NOMO-1 treated with dmso at 0.1 percent for 144 hours (cell line): ENCODE measurements at regions not wholly inside any gene's neighbourhood (a gene's known extent, or its start where the extent isn't known, plus 50 kb on each side); places are given as distances from the start of the nearest gene placed in this dataset.
"Not testable (repeated sequence)": the region's sequence is repeated elsewhere in the genome, so short reads cannot be mapped to it uniquely, and the experiment has no call there.

Experiments used
- DNase-seq: peaks from one replicate; lab custom pipeline; 2025; ENCODE audit not compliant: unreplicated experiment; lab: John Stamatoyannopoulos, UW

DNA sequence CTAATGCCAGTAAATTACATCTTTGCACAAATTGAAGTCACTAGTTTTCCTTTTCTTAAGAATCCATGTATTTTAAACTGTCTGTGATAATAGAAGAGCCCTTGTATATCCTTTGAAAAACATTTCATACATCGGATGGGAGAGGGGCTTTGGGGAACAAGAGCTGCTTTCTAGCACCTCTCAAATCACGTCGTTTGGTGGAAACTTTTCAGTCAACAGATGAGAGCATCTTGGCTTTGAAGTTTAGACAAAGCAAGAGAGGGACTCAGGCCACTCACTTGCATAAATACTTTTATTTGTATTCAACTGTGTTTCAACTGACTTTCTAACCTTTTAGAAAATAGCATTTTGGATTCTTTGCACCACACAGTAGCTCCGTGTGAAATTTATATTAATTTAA is 502.3 kb upstream of the IMPG1 start:
- no peak for DNase-seq

DNA sequence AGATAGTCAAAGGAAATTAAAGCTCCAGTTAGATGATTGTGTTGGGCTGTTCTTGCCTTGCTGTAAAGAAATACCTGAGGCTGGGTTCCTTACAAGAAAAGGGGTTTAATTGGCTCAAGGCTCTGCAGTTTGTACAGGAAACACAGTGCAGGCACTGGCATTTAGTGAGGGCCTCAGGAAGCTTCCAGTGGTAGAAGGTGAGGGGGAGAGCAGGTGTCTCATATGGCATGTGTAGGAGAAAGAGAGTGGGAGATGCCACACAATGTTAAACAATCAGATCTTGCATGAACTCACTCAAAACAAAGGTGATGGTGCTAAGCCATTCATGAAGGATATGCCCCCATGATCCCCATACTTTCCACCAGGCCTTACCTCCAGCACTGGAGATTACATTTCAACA is 493.5 kb upstream of the IMPG1 start:
- no peak for DNase-seq

DNA sequence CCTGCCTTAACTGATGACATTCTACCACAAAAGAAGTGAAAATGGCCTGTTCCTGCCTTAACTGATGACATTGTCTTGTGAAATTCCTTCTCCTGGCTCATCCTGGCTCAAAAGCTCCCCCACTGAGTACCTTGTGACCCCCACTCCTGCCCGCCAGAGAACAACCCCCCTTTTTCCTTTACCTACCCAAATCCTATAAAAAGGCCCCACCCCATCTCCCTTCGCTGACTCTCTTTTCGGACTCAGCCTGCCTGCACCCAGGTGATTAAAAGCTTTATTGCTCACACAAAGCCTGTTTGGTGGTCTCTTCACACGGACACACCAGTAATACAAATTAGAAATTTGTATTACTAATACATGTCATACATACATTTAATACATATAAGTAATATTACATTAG is 489.9 kb upstream of the IMPG1 start:
- DNase-seq: not testable (repeated sequence)

DNA sequence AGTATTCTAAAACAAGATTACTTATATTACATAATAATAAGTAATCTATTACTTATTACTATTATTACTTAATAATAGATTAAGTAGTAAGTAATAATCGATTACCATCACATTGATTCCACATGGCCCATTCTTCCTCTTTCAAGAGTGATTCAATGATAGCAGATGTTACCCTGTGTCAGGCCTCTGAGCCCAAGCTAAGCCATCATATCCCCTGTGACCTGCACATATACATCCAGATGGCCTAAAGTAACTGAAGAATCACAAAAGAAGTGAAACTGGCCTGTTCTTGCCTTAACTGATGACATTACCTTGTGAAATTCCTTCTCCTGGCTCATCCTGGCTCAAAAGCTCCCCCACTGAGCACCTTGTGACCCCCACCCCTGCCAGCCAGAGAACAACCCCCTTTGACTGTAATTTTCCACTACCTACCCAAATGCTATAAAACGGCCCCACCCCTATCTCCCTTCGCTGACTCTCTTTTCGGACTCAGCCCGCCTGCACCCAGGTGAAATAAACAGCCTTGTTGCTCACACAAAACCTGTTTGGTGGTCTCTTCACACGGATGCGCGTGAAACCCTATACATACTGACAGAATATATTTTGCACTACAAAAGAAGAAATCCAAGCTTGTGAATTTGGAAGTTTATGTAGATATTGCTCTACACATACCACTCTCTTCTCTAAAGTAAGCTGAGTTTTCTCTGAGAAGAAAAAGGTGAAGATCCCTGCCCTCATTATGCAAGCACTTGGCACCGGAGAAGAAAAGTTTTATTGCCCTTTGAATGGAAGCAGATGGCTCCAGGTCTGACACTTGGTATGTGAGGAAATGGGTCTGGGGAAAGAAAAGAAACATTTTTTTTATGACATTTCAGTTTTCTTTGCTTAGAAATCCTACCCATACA is 488.6 kb upstream of the IMPG1 start:
- not testable (repeated sequence) for DNase-seq

DNA sequence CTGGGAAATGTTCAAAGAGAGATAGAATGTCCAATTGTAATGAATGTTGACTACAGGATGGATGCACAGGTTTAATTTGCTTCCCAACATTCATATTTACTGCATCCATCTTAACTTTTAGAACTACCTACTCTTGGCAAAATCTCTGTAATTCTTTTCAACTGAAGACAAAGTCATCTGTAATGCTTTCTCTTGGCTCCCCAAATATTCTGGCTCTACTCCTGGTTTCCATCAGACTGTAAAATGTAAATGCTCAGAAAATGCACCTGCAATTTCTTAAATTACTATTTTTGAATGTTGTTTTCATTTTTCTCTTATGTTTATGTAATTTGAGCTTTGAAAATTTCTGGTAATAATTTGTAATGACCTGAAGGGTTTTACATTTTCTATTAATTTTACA is 480.8 kb upstream of the IMPG1 start:
- no peak for DNase-seq

DNA sequence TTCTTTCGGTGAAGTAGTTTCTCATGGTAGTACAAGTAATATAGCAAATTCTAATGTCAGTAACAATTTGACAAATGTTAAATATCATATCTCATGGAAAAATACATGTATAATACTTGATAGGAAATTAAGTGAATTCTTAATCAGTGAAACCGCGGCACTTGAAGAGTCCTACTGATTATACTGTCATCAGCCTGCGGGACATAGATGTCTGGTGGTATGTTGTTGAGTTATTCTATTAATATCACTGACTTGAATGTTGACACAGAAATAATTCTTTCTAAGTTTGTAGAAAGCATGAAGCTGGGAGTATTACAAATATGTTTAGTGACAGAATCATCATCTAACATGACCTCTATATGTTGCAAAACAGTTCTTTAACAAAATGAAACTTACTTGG is 479.8 kb upstream of the IMPG1 start:
- no peak for DNase-seq

DNA sequence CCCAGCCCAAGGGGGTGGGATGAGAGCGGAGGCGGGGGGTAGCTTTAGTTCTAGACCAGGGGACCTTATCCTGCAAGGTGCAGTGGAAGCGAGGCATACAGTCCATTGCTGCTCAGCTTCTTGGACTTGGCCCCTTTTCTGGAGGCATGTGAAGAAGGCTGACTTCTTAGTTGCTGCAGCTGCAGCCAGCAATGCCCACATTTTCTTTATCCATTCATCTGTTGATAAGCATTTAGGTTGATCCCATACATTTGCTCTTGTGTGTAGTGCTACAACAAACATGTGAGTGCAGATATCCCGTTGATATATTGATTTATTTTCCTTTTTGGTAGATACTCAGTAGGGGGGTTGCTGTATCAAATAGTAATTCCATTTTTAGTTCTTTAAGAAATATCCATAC is 461.2 kb upstream of the IMPG1 start:
- DNase-seq: no peak

DNA sequence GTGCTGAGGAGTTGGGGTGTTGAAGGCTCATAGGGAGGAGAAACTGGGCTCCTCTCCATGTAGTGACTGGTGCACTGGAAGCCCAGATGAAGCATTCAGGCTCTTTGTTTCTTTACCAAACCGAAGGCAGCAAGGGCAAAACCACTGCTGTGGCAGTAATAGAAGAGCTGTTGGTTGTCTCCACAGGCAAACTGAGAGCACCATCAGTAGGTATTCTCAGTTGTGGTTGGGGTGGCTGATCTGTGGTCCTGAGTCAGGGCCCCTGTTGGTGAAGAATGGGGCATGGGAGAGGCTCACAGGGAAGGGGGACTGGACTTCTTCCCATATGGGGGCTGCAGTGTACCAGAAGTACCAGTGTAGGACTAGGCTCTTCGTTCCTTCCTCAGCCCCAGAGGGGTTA is 460.2 kb upstream of the IMPG1 start:
- DNase-seq: no peak

DNA sequence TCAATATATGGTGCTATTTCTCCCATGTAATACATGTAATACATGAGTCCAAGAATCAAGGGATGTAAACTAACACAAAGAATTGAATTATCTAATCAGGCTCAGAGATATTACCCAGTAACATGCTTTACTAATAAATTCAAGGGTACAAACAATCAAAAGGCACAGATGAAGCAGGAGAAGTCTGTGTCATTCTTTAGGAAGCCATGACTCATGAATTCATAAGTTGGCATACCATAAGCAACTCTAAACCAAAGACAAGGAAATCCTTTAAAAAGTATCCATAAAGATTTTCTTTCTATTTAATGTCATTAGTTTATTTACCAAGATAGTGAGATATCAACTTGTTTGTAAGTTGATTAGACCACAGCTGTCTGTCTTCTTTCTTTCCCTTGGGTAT is 446.0 kb upstream of the IMPG1 start:
- DNase-seq: no peak

DNA sequence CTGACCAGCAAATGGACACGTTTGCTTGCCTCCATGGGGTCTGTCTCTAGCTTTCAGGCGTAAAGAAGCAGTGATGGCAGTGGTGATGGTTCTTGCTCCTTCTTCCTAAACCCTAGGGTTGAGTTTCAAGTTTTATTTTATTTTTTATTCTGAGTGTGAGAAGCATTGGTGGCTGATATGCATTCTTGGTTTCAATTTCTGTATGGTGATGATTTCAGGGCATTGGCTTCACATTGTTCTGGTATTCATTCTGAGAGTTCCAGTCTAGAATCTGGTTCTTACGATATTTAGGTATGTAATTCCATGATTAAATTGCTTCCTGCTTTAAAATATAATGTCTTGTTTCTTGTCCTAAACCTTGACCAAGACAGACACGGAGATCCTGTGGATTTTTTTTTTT is 444.5 kb upstream of the IMPG1 start:
- DNase-seq: no peak

DNA sequence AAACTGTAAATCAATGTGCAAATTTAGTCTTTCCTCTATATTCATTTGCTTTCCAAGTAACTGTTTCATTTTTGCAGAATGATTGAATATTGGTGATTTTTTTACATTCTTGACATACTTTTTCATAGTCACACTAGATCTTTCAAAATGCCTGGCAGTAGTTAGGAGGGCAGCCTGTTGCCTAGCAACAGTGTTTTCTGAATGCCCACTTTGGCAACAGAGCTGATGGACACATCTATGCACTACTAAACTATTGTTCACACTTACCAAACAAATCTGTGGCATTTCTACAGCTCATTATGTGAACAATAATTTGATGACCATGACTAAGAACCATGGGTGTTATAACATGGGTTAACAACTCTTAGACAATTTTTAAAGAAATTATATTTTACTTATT is 438.0 kb upstream of the IMPG1 start:
- DNase-seq: no peak

DNA sequence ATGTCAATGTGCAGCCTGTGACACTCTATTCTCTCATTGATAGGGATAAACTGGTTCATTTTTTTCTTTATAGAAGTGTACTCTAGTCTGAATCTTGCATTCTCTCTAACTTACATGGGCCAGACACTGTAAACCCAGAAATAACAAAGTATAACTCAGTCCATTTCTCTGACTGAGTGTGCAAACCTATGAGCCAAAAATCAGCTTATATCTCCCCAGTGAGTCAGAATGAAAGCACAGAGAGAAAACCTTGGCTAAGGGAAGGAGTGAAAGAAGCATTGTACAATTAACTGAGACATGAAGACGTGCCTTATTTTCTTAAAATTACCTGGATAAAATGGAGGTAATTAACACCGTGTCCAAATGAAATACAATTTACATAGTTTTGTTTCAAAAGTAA is 436.9 kb upstream of the IMPG1 start:
- no peak for DNase-seq

DNA sequence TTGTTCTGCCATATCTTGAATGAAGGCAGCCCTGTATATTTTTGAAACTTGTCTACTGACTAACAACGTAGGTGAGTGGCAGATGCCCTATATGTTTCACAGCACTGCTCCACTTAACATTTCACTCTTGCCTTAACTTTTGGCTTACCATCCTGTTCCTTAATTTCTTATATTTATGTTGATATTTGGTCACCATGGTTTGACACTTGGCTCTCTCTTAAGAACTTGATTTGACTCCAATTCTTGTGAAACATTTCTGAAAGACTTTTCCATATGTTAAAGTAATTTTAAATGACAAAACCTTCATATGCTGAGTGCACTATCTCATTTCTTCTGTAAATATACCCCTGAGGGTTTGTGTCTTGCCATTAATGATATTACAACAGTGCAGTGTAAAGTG is 434.3 kb upstream of the IMPG1 start:
- DNase-seq: no peak

DNA sequence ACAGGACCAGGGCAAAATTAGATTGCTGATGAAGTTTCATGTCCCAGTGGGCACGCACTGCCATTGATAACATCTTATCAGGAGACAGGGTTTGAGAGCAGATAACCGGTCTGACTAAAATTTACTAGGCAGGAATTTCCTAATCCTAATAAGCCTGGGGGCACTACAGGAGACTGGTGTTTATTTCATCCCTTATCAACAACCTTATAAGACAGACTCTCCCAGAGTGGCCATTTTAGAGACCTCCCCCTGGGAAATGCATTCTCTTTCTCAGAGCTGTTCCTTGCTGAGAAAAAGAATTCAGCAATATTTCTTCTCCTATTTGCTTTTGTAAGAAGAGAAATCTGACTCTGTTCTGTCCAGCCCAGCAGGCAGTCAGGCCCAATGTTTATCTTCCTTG is 423.4 kb upstream of the IMPG1 start:
- no peak for DNase-seq

DNA sequence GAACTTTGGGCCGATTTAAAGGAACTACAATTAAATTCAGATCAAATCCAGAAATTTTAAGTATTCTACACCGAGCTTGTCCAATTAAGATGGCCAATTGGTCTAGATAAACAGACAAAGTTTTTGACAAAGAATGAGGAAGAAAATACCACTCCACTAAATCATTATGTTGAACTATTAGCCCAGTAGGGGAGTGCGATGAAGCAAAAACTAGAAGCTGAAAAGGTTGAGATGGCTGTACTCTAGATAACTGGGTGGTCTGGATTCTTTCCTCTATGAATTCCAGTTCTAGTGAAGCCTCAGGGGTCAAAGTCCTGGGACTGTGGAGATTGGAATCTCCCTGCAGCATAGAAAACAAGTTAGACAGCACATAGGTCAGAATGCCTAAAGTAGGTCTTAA is 418.9 kb upstream of the IMPG1 start:
- not testable (repeated sequence) for DNase-seq

DNA sequence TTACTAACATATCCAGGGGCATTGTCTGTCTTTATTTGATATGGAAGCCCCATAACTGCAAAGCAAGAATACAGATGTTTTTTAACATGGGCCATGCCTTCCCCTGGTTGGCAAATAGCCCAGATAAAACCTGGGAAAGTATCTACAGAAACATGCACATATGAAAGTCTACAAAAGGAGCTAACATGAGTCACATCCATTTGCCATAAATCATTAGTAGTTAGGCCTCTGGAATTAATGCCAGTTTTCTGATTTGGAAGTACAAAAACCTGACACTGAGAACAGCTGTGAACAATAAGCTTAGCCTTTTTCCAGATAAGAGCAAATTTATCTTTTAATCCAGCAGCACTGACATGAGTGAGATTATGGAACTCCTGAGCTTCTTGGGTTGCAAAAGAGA is 418.0 kb upstream of the IMPG1 start:
- no peak for DNase-seq

DNA sequence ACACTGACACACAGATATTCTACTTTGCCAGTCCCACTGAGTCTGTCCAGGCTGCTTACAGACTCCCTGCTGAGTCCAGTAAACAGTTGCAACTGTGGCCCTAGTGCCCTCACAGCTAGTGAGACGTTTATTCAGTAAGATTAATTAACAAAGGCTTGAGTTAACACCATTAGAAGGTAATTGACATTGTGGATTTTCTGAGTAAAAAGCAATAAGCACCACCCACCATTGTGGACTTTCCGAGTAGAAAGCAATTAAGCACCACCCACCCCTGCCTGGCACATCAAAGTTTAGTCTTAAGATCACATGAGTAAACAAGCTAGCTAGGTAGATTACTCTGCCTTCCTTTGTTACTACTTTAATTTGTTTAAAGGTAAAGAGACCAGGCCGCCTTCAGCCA is 408.6 kb upstream of the IMPG1 start:
- no peak for DNase-seq

DNA sequence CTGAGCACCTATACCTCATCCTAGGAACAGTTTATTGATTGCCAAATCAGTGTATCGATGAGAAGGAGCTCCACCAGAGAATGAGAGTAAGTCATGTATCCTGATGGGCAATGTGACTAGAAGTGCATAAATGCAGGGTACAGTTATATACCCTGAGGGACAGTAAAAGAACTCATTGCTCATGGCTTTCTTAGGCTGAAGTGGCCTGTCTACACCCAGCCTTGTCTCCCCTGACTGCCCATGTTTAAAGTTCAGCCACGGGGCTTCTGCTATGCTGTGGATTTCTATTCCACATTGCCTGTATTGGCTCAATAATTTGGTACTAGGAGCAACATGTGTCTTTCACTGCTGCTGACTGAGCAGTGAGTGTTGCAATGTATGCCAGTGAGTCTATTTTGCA is 400.4 kb upstream of the IMPG1 start:
- DNase-seq: no peak

DNA sequence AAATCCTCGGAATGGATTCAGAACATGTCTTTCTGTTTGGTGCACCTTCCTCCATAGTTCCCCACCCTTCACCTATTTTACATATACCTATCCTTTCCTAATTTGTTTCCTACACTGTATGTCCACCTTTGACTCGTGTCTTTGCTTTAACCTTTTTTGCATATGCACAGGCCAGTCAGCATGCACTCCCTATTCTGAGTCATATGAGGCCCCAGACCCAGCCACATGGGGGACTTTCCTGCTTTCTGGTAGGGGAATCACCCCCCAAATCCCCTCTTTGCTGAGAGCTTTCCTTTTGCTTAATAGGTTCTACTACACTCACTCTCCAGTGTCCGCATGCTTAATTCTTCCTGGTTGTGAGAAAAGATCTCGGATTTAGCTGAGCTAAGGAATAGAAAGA is 393.8 kb upstream of the IMPG1 start:
- no peak for DNase-seq

DNA sequence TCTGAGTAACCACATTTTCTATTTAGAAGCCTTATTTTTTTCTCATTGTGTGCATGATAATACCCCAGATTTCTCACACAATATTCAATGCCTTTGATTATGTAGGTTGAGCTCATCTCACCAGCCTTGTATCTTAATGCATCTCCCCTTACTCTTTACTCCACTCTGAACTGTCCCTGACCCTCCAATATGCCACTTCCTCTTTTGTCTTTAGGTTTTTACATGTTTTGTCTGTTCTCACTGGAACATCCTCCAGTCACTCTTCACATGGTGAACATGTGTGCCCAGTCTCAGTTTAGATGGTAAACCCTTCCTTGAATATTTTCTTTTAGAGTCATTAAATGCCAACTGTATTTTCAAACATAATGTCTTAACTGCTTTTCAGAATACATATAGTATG is 392.9 kb upstream of the IMPG1 start:
- no peak for DNase-seq

DNA sequence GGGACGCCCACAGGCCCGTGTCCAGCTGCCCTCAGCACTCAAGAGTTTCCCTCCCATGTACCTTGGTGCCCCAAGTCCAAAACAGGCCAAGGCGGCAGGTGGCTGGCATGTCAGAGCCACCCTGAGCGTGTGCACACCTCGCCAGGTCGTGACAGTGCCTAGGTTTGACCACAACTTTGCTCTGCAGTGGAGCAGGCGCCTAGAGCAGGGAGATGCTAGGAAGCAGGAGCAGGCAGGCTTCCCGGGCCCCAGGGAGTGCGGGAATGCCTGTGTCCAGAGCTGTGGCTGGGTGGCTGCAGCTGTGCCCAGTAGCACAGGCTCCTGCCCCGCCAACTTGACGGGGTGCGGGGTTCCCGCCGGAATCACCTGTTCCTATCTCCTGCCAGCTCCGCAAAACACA is 380.8 kb upstream of the IMPG1 start:
- DNase-seq: no peak

DNA sequence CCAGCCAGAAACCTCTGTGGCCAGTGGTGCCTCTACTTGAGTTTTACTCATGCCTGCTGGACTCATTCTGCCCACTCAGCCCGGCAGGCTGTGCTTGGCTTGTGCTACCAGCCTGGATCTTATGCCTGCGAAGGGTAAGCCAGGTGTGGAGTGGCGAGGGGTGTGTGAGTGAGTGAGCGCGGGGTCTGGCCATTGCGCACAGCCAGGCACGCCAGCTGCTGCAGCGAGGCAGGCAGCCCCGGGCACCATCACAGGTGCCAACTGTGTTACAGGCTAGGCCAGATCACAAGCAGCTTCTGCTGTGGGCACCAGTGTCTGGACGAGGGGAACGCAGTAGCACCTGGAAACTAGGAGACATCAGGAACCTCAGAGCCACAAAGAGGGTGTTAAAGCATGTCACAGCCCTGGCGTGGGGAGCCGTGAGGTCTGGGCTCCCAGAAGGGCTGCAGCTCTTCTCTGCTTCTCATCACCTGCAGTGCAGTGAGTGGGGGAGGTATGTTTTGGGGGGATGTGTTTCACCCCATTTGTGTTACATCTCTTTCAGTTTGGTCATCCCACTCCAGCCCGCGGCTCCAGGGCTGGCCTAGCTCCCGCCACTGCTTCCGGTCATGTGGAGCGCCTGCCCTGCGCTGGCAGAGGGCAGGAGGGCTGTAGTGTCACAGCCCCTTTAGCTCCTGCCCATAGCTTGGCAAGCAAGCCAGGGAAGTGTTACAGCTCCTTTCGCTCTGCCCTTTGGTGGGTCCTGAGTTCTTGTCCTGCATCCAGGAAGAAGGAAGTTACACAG is 379.7 kb upstream of the IMPG1 start:
- no peak for DNase-seq
